Sigmoid colon (tissue), 6 donors: ENCODE measurements at regions not wholly inside any gene's neighbourhood (a gene's known extent, or its start where the extent isn't known, plus 50 kb on each side); places are given as distances from the start of the nearest gene placed in this dataset.

Experiments
- DNase-seq: peaks from one replicate; pipeline ENCODE4 v3.0.0-alpha.2; 2019
- H3K27ac ChIP-seq, 4 donors: fragments of 200-600 bp; sonication (generic); one replicate each; pipeline ENCODE4 v1.5.1; 2016 to 2019; ENCODE audit warnings: mild to moderate bottlenecking in 1 of 4
- H3K27me3 ChIP-seq, 3 donors: fragments of 200-600 bp; sonication (generic); one replicate each; pipeline ENCODE4 v1.5.1; 2019; ENCODE audit warnings: mild to moderate bottlenecking in 1 of 3
- H3K36me3 ChIP-seq, 4 donors: fragments of 200-600 bp; sonication (generic); one replicate each; pipeline ENCODE4 v1.5.1; 2016 to 2019
- H3K4me1 ChIP-seq, 4 donors: fragments of 200-600 bp; sonication (generic); one replicate each; pipeline ENCODE4 v1.5.1; 2017 to 2019
- H3K4me3 ChIP-seq, 4 donors: fragments of 200-600 bp; sonication (generic); one replicate each; pipeline ENCODE4 v1.5.1; 2017 to 2019; ENCODE audit warnings: mild to moderate bottlenecking in 2 of 4, moderate library complexity in 1 of 4
- H3K9me3 ChIP-seq, 4 donors: fragments of 200-600 bp in 3 of 4; sonication (generic) in 3 of 4; one replicate each; pipeline versions ENCODE4 v1.5.1 to v1.6.1; 2013 to 2019
- CTCF ChIP-seq, 4 experiments: fragments of 450-650 bp in 3 of 4; fragments of 200-600 bp in 1 of 4; IDR thresholded peaks; one replicate each; pipeline ENCODE4 v1.5.1; 2016 to 2019; ENCODE audit warnings: antibody characterized with exemption in 4 of 4, mild to moderate bottlenecking in 3 of 4, moderate library complexity in 2 of 4
- EP300 ChIP-seq, 4 donors: sonication (generic); formaldehyde crosslinking; IDR thresholded peaks; one replicate each; pipeline ENCODE4 v1.6.1; 2017; ENCODE audit warnings: antibody characterized with exemption in 4 of 4
- POLR2A ChIP-seq, 2 donors: fragments of 450-650 bp; IDR thresholded peaks; one replicate each; pipeline ENCODE4 v1.6.1; 2016; ENCODE audit warnings: antibody characterized with exemption in 2 of 2, mild to moderate bottlenecking in 2 of 2, moderate library complexity in 2 of 2
- POLR2AphosphoS5 ChIP-seq, 4 donors: sonication (generic); formaldehyde crosslinking; IDR thresholded peaks; one replicate each; pipeline ENCODE4 v1.6.1; 2017; ENCODE audit warnings: antibody characterized with exemption in 4 of 4
- WGBS, 2 donors: extraction: QIAGEN DNeasy Blood & Tissue Kit; methylation state at CpG; one replicate each; pipeline ENCODE4 v1.1.7; 2013; 5-methylcytosine and 5-hydroxymethylcytosine counted together
- intact Hi-C: fragments of 100-400 bp; cut with DNase I; formaldehyde crosslinking; loops from one replicate; pipeline ENCODE4 v1.15.1; 2023
- donor health status: healthy with polysubstance abuse.
- donor health status: healthy.

DNA sequence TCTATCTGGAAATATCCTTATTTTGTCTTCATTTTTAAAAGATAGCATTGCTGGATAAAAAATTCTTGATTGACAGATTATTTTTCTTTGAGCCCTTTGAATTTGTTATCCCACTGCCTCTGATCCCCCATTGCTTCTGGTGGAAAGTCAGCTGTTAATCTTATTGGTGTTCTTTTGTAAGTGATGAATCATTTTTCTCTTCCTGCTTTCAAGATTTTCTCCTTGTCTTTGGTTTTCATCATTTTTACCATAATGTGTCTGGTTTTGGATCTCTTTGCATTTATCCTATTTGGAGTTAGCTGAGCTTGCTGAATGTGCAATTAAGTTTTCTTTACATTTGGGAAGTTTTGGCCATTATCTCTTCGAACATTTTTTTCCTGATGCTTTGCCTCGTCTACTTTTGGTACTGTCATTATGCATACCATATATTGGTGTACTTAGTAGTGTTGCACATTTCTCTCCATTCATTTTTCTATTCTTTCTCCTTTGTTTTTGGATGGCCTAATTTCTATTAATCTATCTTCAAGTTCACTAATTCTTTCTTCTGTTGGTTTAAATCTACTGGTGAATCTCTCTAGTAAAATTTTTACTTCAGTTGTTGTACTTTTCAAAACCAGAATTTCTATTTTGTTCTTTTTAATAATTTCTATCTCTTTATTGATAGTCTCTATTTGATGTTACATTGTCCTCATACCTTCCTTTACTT, 440.0 kb upstream of the PROK2 start:
- Histone ChIP-seq H3K27ac (no peak overlapping the region), H3K4me1 (peaks cover 0 to 15% (median 5%) of the 10 kb centered on the region in 4 donors), H3K36me3 (no peaks in the 10 kb centered on the region), H3K27me3 (no peaks in the 10 kb centered on the region), H3K9me3 (peaks cover 0 to 10% (median 4%) of the 10 kb centered on the region in 4 donors), H3K4me3 (no peak overlapping the region)
- no peak for DNase-seq
- no peak for TF ChIP-seq POLR2AphosphoS5 (IDR thresholded peaks at IDR 0.05)
- no peak for TF ChIP-seq POLR2A (IDR thresholded peaks at IDR 0.05)
- TF ChIP-seq EP300 (IDR thresholded peaks at IDR 0.05): no peak
- TF ChIP-seq CTCF (IDR thresholded peaks at IDR 0.05): no peak
- intact Hi-C loops: loop anchor here (10.0 kb wide), 1 partner anchor 100 kb away; no protein-coding TSS in a partner anchor
- WGBS, 2 donors: 96% methylated on average over 2 of the region's 2 CpGs

DNA sequence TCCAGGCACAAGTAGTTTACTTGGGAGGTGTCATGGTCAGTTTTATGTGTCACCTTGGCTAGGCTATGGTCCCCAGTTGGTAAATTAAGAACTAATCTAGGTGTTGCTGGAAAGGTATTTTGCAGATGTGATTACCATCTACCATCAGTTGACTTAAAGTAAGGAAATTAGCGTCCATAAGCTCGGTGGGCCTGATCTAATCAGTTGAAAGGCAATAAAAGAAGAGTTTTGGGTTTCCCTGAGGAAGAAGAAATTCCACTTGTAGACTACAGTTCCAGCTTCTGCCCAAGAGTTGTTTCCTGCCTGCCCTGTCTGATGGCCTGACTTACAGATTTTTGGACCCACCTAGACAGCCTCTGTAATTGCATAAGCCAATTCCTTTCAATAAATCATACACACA, 438.7 kb upstream of the PROK2 start:
- H3K27ac ChIP-seq: no peak overlapping the region

DNA sequence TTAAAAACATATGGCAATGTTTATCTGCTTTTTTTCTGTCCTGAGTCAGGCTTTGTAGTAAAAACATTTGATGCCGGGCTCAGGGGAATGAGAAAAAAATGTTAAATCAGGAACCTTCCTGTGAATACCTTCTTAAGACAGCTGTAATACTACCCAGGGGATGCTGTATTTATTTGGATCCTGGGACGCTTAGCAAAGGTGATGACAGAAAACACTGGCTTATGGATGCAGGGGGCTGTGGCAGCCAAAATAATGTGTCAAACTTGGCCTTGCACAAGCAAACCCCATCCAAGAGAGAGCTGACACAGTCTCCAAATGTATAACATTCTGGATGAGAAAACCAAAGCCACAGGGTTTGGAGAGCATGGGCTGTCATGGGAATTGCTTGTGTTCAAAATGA, 438.2 kb upstream of the PROK2 start:
- Histone ChIP-seq H3K27ac (no peak overlapping the region), H3K27me3 (no peaks in the 10 kb centered on the region), H3K4me3 (no peak overlapping the region), H3K4me1 (peaks cover 0 to 14% (median 5%) of the 10 kb centered on the region in 4 donors), H3K36me3 (no peaks in the 10 kb centered on the region), H3K9me3 (peaks cover 0 to 10% (median 4%) of the 10 kb centered on the region in 4 donors)
- WGBS, 2 donors: 92 to 94% methylated on average over 2 of the region's 2 CpGs
- TF ChIP-seq POLR2AphosphoS5 (IDR thresholded peaks at IDR 0.05): no peak
- TF ChIP-seq EP300 (IDR thresholded peaks at IDR 0.05): no peak
- no peak for TF ChIP-seq CTCF (IDR thresholded peaks at IDR 0.05)
- TF ChIP-seq POLR2A (IDR thresholded peaks at IDR 0.05): no peak
- no peak for DNase-seq
- intact Hi-C loops: loop anchor here (10.0 kb wide), 1 partner anchor 98 kb away; no protein-coding TSS in a partner anchor

More for the DNA sequence above, 438.7 kb upstream of the PROK2 start:
- peaks cover 0 to 14% (median 5%) of the 10 kb centered on the region in 4 donors for H3K4me1 ChIP-seq
- H3K4me3 ChIP-seq: no peak overlapping the region
- TF ChIP-seq CTCF (IDR thresholded peaks at IDR 0.05) (no peak), EP300 (IDR thresholded peaks at IDR 0.05) (no peak), POLR2A (IDR thresholded peaks at IDR 0.05) (no peak), POLR2AphosphoS5 (IDR thresholded peaks at IDR 0.05) (no peak)
- WGBS, 2 donors: 69 to 93% methylated on average over 2 of the region's 2 CpGs
- no peak for DNase-seq
- intact Hi-C loops: loop anchor here (10.0 kb wide), 1 partner anchor 99 kb away; no protein-coding TSS in a partner anchor
- H3K27me3 ChIP-seq: no peaks in the 10 kb centered on the region
- no peaks in the 10 kb centered on the region for H3K36me3 ChIP-seq
- H3K9me3 ChIP-seq: peaks cover 0 to 10% (median 4%) of the 10 kb centered on the region in 4 donors

DNA sequence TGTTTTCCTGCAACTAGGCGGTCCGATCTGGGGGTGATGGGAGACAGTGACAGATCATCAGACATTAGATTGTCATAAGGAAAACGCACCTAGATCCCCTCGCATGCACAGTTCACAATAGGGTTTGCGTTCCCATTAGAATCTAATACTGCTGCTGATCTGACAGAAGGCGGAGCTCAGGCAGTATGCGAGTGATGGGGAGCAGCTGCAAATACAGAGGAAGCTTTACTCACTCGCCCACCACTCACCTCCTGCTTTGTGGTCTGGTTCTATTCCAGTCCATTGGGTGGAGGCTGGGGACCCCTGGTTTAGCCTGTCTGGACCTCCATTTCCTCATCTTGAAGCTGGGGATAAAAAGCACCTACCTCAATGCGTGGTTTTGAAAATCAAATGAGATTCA, 437.5 kb upstream of the PROK2 start:
- WGBS, 2 donors: 88 to 94% methylated on average over 9 of the region's 9 CpGs
- DNase-seq: no peak

More for the DNA sequence above, 437.5 kb upstream of the PROK2 start:
- Histone ChIP-seq H3K27me3 (no peaks in the 10 kb centered on the region), H3K4me3 (no peak overlapping the region), H3K36me3 (no peaks in the 10 kb centered on the region), H3K27ac (no peak overlapping the region), H3K4me1 (peaks cover 0 to 14% (median 5%) of the 10 kb centered on the region in 4 donors), H3K9me3 (peaks cover 0 to 10% (median 4%) of the 10 kb centered on the region in 4 donors)
- TF ChIP-seq POLR2AphosphoS5 (IDR thresholded peaks at IDR 0.05) (no peak), EP300 (IDR thresholded peaks at IDR 0.05) (no peak), CTCF (IDR thresholded peaks at IDR 0.05) (no peak), POLR2A (IDR thresholded peaks at IDR 0.05) (no peak)
- intact Hi-C loops: loop anchor here (10.0 kb wide), 1 partner anchor 98 kb away; no protein-coding TSS in a partner anchor
